HG03108 (cell line): ENCODE measurements at regions not wholly inside any gene's neighbourhood (a gene's known extent, or its start where the extent isn't known, plus 50 kb on each side); places are given as distances from the start of the nearest gene placed in this dataset.
"Not testable (repeated sequence)": the region's sequence is repeated elsewhere in the genome, so short reads cannot be mapped to it uniquely, and the experiment has no call there.

Experiments used
- ATAC-seq: cut with Tn5 transposase; IDR thresholded peaks from one replicate; pipeline ENCODE4 v1.9.1; 2021; ENCODE audit warnings: moderate library complexity; ENCODE audit not compliant: unreplicated experiment

DNA sequence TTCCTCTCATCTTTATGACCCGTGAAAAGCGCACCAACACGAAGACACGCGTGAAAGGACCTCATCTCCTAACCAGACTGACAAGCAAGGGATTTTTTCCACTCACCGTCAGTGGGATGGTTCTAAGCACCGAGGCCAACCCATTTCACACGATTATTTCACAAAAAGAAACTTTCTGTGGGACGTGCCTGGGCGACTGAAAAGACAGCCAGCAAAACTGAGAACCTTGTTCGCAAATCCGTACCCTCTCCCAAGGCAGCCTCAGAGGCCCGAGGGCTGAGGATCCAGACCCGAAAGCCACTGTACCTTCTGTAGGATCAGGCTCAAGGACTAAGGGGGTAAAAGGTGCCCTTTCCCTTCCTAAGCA lies 84.9 kb upstream of the METTL9 start:
- ATAC-seq = not testable (repeated sequence)

DNA sequence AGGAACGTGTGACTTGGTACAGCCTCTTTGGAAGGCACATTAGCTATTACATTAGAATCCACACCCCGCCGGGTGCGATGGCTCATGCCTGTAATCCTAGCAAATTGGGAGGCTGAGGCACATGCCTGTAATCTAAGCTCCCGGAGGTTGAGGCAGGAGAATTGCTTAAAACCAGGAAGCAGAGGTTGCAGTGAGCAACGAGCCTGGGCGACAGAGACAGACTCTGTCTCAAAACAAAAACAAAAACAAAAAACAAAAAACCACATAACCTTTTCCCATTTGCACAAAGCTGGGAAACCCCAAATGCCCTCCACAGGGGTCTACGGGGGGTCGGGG lies 82.7 kb upstream of the METTL9 start:
- not testable (repeated sequence) for ATAC-seq

DNA sequence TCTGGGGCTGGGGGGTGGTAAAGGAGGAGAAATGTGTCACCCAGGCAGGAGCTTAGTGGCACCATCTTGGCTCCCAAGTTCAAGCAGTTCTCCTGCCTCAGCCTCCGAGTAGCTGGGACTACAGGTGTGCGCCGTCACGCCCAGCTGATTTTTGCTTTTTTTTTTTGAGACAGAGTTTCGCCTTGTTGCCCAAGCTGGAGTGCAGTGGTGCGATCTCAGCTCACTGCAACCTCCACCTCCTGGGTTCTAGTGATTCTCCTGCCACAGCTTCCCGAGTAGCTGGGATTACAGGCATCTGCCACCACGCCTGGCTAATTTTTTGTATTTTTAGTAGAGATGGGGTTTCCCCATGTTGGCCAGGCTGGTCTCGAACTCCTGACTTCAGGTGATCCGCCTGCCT lies 82.1 kb upstream of the METTL9 start:
- peak; percentile 12 for ATAC-seq

DNA sequence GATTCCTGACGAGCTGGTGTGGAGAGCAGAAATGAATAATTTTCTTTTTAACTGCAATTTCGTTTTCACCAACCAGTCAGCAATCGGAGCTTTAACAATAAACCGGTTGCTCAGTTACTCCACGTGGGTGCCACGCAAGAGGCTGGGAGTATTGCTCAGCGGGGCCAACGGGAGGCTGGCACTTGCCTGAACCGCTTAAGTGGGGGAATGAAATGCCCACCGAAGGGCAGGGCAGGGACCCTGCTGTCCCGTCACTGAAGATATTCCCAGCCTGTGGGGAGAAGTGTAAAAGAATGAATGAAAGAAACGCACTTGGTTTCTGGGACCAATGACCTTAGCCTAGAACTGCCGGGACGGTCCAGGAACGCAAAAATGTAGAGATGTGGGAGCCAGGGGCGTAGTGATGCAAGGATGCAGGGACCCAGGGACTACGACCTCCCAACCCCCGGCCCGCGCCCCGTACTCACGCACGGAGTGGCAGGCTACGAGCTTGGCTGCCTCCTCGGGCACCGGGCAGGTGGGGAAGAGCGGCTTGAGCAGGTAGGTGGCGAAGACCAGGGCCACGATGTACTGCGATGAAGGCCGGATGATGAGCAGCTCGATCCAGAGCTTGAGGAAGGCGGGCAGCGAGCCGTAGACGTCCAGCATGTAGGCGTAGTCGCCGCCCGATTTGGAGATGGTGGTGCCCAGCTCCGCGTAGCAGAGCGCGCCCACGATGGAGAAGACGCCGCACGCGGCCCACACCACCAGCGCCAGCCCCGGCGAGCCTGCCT lies 79.8 kb upstream of the METTL9 start:
- ATAC-seq = not testable (repeated sequence)

DNA sequence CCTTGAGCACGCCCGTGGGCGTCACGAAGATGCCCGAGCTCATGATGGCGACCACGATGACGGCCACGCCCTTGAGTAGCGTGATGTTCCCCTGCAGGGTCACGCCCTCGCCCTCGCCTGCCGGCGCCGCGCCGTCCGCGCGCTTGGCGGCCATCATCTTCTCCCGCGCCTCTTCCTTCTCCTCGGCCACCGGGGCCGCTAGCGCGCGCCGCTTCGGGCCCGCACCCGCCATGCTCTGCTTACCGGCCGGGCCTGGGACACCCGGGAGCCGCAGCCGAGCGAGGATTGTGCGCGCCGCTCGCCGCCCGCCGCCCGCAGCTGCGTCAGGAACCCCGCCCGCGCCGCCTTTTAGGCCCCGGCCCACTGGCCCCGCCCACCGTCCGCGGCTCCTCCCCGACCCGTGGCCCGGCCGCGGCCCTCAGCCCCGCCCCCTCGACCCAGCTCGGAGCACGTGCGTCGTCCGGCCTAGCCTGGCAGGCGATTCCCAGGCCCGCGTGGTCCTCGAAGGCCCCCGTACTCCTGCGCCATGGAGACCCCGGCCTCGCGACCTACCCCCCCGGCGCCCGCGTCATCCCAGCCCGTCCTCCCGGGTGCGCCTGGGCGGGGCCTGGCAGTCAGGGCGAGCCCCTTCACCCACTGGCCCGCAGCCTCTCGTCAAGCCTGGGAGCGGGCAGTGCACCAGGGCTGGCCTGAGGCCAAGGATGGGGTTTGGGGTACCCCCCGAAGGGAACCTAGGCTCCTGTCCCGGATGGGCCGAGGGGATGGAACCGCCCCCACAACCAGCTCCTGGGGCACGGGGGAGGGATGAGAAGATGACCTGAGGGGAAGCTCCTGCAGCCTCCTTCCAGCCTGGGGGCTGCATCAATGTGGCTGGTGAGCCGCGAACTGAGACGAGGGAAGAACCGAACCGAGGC lies 79.0 kb upstream of the METTL9 start:
- peak; percentile 45 for ATAC-seq

DNA sequence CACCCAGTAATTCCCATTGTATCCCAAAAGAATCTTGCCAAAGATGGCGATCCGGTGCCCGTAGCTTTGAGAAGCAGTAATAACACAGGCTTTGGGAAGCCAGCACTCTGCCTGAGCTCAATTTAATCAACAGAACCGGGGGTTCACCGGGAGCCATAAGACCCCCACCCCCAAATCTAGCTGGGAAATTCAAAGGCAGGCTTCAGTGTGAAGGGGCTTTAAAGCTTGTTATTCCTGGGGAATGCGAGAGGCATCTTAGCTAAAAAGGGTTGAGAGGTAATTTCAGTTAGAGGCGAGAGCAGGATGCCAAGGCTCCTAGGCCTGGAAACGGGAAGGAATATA lies 78.4 kb upstream of the METTL9 start:
- not testable (repeated sequence) for ATAC-seq

DNA sequence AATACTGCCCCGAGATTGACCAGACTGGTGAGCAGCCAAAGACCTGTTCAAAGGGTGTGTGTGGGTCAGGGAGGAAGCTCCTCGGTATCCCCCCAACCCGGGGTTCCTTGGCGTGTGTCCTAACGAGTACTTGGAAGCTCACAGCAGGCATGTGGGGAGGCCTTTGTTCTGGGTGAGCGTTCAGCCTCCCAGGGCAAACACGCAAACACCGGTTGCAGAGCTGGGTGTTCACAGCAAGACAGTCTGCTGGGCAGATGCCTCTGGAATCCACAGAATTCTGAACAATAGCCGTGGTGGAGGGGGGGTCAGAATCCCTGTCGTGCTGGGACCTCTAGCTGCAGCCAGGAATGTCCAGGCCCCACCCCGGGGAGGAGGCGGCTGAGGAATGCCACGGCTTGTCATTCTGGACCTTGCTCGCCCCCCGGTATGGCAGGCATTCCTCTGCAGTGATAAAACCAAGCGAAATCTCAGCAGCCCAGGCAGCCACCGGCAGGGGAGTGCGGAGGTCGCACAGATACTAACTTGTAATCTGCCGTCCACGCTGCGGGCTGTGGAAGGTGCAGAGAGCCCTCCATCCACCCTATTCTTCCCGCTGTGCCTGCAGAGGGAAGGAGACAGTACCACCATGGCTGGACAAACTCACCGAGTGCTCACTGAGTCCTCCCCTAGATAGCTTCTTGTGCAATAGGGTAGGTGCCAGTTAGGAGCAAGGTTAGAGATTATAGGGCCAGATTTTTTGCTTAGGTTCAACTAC lies 77.8 kb upstream of the METTL9 start:
- ATAC-seq = not testable (repeated sequence)

DNA sequence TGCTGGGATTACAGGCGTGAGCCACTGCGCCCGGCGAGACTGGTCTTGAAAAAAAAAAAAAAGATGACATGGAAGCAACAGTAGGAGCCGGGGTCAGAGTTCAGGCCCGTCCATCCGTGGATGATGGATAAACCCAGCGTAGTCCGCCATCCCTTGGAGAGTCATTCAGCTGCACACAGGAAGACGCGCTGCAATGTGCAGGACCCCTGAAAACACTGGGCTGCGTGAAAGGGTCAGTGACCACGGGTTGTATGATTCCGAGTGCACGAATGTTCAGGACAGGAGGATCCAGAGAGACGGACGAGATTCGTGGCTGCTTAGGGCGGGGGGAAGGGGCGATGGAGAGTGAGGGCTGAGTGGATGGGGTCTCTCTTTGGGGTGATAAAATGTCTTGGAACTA lies 76.5 kb upstream of the METTL9 start:
- ATAC-seq = not testable (repeated sequence)

DNA sequence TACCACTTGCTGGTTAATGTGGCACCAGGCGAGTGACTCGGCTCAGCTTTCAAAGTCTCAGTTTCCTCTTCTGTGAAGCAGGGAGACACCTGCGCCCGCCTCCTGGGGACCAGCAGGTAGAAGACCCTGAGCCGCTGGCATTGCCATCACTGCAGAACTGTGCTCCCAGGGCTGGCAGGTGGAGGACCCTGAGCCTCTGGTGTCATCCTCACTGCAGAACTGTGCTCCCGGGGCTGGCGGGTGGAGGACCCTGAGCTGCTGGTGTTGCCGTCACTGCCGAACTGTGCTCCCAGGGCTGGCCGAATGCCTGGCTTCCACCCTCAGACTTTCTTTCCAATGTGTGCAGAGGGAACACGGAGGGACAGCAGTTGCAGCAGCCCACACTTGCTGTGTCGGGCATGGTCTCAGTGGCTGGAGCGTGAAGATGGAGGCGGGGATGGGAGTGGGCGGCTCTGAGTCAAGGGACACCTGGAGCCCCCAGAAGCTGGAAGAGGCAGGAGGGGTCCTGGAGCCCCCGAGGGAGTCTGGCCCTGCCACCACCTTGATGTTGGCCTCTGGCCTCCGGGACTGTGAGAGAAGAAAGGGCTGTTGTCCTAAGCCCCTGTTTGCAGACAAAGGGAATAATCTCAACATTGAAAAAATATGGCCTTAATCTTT lies 75.8 kb upstream of the METTL9 start:
- no peak for ATAC-seq

DNA sequence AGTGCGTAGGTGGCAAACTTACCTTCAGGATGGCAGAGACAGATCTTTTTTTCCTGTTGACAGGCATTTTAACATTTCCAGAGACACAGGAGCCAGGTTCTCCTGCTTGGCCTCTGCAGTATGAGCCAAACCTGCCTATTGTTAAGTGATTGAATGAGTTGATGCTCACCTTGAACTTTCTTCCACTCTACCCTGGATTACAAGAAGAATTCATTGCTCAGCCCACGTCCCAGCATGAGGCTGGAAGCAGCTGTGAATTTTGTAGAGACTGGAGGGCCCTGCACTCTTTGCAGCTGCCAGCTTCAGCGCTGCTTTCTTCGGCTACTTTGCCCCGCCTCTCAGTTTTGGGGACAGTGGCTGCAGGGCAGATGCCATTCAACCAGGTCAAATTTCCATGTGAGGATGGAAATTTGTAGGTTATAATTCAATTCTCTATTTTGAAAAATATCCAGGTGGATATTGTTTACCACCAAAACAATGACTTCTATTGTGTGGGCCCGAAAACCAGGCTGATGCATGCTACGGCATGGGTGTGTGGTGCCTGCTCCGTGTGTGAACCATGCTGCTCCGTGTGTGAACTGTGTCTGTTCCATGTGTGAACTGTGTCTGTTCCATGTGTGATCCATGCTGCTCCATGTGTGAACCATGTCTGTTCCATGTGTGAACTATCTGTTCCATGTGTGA lies 75.2 kb upstream of the METTL9 start:
- no peak for ATAC-seq

DNA sequence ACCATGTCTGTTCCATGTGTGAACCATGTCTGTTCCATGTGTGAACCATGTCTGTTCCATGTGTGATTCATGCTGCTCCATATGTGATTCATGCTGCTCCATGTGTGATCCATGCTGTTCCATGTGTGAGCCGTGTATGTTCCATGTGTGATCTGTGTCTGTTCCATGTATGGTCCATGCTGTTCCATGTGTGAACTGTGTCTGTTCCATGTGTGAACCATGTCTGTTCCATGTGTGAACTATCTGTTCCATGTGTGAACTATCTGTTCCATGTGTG lies 74.7 kb upstream of the METTL9 start:
- ATAC-seq = not testable (repeated sequence)

DNA sequence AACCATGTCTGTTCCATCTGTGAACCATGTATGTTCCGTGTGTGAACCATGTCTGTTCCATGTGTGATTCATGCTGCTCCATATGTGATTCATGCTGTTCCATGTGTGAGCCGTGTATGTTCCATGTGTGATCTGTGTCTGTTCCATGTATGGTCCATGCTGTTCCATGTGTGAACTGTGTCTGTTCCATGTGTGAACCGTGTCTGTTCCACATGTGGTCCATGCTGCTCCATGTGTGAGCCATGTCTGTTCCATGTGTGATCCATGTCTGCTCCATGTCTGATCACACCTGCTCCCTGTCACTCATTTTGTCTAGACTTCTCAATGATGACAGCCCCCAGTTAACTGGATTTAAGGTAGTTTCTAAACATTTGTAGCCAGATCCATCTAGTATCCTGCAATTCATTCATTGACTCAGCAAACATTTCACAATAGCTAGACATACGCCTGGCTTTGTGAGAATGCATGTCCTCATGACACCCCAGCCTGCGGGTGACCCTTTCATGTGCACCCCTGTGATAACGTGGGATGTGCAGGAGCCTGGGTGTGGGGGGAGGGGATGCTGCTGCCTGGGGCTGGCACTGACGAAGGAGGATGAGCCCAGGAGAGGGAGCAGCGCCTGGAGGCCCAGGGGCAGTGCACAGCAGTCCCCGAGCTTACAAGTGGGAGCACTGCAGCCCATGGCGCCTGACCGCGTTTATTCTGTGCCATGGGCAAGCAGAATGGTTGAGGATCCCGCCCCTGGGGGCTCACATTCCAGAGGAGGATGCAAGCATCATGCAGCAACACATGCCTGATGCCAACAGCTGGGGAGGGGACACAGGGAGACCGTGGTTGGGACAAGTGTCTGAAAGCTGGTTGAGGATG lies 74.1 kb upstream of the METTL9 start:
- not testable (repeated sequence) for ATAC-seq

DNA sequence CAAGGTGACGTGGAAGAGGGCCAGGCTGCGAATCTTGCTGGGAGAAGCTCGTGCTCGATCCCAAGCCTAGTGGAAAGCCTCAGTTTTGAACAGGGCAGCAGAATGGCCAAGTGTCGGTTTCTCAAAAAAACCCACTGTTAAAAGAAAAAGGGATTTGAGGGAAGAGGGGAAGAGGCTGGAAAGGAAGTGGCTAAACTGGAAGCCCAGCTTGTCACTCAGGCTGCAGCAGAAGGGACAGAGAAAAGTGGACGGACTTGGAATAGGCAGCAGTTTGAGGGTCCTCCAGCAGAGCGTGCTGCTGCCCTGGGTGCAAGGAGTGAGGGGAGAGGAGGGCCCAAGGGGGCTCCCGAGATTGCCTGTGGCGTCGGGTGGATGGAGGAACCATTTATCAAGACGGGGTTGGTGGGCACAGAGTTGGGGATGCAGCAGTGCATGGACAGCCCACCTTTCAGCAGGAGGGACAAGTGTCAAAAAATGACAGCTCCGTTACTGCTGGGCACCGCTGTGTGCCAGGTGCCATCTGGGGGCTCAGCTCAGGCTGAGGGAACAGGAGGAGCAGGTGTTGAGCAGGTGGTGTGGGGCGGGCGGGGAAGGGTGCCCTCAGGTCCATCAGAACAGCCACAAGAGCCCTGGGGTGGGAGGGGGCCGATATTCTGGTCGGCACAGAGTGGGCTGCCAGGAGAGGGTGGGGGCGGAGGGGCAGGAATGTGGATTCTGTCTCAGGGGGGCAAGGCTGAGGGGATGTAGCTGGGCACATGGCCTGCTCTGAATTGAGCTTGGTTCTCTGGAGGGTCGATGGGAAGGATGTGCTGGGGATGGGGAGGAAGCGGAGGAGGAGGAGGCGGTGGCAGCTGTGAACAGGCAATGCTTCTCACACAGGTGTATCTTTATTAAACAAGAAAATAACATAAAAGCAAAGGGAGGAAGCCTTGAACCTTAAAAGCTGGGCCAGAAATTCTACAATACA lies 73.1 kb upstream of the METTL9 start:
- ATAC-seq = not testable (repeated sequence)

DNA sequence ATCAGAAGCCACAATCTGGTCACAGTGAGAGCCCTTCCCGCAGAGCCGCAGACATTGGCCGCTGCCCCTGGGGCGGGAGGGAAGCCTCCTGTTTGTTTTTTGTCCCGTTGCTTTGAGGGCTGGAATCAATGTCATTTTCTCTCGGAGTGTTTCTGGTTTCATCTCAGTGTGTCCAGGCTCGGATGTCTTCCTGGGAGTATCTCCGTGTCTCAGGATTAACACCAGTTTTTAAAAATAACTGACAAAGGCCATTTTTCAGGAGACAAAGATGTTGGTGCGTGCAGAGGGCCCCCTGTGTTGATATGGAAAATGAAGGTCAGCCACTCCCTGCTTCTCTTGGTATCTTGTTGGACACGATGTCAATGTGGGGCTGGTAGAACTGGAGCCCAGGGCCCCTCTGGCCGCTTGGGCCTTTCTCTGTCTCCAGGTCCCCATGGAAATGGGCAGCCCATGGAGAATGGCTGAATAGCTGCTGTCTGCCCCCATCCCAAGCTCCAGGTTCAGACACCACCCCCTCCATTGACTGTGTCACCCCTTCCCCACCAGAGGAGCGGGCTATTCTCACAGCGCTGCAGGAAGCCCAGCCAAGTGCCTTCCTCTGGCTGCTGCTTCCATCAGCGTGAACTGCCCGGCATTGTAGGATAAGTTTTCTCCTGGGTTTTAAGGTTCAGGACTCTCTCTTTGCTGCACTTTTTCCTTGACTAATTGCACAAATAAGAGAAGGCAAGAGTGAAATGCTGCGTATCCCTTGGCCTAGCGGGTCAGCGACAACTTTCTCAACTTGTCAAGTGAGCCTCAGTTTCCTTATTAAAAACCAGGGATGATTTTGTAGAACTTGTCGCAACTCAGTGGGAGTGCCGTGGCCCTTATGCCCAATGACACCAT lies 72.2 kb upstream of the METTL9 start:
- ATAC-seq = no peak

DNA sequence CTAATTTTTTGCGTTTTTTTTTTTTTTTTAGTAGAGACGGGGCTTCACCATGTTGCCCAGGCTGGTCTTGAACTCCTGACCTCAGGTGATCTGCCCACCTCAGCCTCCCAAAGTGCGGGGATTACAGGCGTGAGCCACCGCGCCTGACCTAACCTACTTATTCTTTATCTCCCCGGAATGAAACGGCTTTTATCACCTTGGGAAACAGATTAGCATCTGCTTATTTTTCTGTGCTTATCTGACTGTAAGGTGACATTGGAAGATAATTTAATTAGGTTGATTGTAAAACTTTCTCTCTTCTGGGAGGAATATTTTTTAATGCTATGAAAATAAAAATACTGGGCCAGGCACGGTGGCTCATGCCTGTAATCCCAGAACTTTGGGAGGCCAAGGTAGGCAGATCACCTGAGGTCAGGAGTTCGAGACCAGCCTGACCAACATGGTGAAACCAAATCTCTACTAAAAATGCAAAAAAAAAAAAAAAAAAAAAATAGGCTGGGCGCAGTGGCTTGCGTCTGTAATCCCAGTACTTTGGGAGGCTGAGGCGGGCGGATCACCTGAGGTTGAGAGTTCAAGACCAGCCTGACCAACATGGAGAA lies 70.2 kb upstream of the METTL9 start:
- ATAC-seq = not testable (repeated sequence)

DNA sequence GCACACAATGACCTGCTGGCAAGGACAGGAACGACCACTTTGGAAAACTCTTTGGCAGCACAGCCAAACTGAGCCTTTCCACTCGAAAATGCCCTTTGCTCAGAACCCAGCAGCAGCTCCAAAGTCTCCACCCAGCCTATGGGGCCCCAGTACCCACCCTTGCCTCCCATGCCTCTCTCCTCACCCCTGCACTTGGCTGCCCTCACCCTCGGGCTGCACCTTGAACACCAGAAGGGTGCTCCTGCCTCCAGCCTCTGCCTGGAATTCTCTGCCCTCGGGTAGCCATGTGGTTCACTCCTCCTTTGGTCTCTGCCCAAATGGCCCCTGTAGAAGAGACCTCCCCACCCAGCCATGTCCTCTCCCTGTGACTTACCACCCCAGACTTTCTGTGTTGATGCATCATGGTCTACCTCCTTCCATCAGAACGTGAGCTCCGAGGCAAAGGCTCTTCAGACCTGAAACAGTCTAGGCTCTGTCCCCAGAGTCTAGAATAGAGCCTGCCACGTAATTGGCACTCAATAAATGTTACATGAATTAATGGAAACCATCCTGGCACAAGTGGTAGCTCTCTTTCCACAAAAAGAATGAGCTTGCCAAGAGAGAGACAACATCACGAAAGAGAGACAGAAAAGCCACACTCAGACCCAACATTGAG lies 68.5 kb upstream of the METTL9 start:
- ATAC-seq = not testable (repeated sequence)

DNA sequence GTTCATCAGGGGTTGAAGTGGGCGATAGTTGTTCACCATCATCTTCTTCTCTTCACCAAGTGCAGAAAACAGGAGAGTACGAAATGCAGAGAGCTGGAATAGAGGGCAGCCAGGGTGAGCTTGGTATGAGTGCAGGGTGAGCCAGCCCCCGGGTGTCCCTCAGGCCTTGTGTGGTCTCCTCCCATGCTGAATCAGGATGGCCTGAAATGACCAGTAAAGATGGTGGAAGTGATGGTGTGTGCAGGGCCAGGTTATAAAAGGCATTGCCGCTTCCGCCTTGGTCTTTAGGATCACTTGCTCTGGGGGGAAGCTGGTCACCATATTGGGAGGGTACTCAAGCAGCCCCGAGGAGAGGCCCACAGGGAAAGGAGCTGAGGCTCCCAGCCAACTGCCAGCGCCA lies 66.4 kb upstream of the METTL9 start:
- not testable (repeated sequence) for ATAC-seq
